GM21717 (cell line): ENCODE measurements at regions not wholly inside any gene's neighbourhood (a gene's known extent, or its start where the extent isn't known, plus 50 kb on each side); places are given as distances from the start of the nearest gene placed in this dataset.
"Not testable (repeated sequence)": the region's sequence is repeated elsewhere in the genome, so short reads cannot be mapped to it uniquely, and the experiment has no call there.

Source experiments
- ATAC-seq: cut with Tn5 transposase; IDR thresholded peaks from one replicate; pipeline ENCODE4 v1.9.1; 2021; ENCODE audit warnings: mild to moderate bottlenecking, moderate library complexity; ENCODE audit not compliant: unreplicated experiment

- no peak for ATAC-seq
Measured at GRCh38 chr17:63171428-63172393, 205.7 kb downstream of the TANC2 start.

GRCh38 chr17:63173450-63173849 lies 207.4 kb downstream of the TANC2 start:
- ATAC-seq: no peak

GRCh38 chr17:63173903-63174302 lies 207.9 kb downstream of the TANC2 start:
- ATAC-seq: no peak

- ATAC-seq: no peak
Measured at GRCh38 chr17:63178530-63178929, 212.5 kb downstream of the TANC2 start.

GRCh38 chr17:63181856-63182255 lies 215.8 kb downstream of the TANC2 start:
- no peak for ATAC-seq

- ATAC-seq: no peak
Measured at GRCh38 chr17:63185420-63185819, 219.4 kb downstream of the TANC2 start.

GRCh38 chr17:63189082-63189481 lies 223.0 kb downstream of the TANC2 start:
- no peak for ATAC-seq

- ATAC-seq: no peak
Measured at GRCh38 chr17:63189930-63190329, 223.9 kb downstream of the TANC2 start.

GRCh38 chr17:63190821-63191370 lies 224.9 kb downstream of the TANC2 start:
- no peak for ATAC-seq

GRCh38 chr17:63191610-63192009 lies 225.6 kb downstream of the TANC2 start:
- ATAC-seq: no peak

- ATAC-seq: no peak
Measured at GRCh38 chr17:63193827-63194226, 227.8 kb downstream of the TANC2 start.

- no peak for ATAC-seq
Measured at GRCh38 chr17:63196772-63197335, 230.8 kb downstream of the TANC2 start.

- no peak for ATAC-seq
Measured at GRCh38 chr17:63203652-63204051, 237.6 kb downstream of the TANC2 start.

GRCh38 chr17:63221939-63222338 lies 224.2 kb downstream of the CYB561 start:
- no peak for ATAC-seq

- ATAC-seq: no peak
Measured at GRCh38 chr17:63222655-63223054, 223.5 kb downstream of the CYB561 start.

- ATAC-seq: no peak
Measured at GRCh38 chr17:63223212-63223911, 222.7 kb downstream of the CYB561 start.

- no peak for ATAC-seq
Measured at GRCh38 chr17:63224644-63225043, 221.5 kb downstream of the CYB561 start.

GRCh38 chr17:63226720-63227119 lies 219.4 kb downstream of the CYB561 start:
- not testable (repeated sequence) for ATAC-seq

GRCh38 chr17:63231015-63231620 lies 215.0 kb downstream of the CYB561 start:
- not testable (repeated sequence) for ATAC-seq

GRCh38 chr17:63232565-63233310 lies 213.4 kb downstream of the CYB561 start:
- no peak for ATAC-seq
